ENCODE measurements at regions not wholly inside any gene's neighbourhood (a gene's known extent, or its start where the extent isn't known, plus 50 kb on each side); places are given as distances from the start of the nearest gene placed in this dataset.

- no peak overlapping the region for H3K27ac ChIP-seq (ENCODE audit: low read length)
- H3F3A ChIP-seq (ENCODE audit: insufficient read depth, low read length): no peaks in the 10 kb centered on the region
- TF ChIP-seq, protein P1, sequence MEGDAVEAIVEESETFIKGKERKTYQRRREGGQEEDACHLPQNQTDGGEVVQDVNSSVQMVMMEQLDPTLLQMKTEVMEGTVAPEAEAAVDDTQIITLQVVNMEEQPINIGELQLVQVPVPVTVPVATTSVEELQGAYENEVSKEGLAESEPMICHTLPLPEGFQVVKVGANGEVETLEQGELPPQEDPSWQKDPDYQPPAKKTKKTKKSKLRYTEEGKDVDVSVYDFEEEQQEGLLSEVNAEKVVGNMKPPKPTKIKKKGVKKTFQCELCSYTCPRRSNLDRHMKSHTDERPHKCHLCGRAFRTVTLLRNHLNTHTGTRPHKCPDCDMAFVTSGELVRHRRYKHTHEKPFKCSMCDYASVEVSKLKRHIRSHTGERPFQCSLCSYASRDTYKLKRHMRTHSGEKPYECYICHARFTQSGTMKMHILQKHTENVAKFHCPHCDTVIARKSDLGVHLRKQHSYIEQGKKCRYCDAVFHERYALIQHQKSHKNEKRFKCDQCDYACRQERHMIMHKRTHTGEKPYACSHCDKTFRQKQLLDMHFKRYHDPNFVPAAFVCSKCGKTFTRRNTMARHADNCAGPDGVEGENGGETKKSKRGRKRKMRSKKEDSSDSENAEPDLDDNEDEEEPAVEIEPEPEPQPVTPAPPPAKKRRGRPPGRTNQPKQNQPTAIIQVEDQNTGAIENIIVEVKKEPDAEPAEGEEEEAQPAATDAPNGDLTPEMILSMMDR (IDR thresholded peaks at IDR 0.05; ENCODE audit: low read length): no peak
- no peak for TF ChIP-seq EZH2 (optimal IDR thresholded peaks at IDR 0.05; ENCODE audit: low read depth, low read length)
- no peak for TF ChIP-seq EZH2phosphoT487 (IDR thresholded peaks at IDR 0.05; ENCODE audit: low read length)
- no peak overlapping the region for H2AFZ ChIP-seq (ENCODE audit: low read length)
- H3K4me3 ChIP-seq (ENCODE audit: low read length): no peak overlapping the region
- no peaks in the 10 kb centered on the region for H3K79me2 ChIP-seq (ENCODE audit: low read length)
- no peaks in the 10 kb centered on the region for H3K4me1 ChIP-seq (ENCODE audit: low read length)
- no peaks in the 10 kb centered on the region for H3K27me3 ChIP-seq (replicated peaks; ENCODE audit: insufficient read depth, low read length)
- no peaks in the 10 kb centered on the region for H4K20me1 ChIP-seq (ENCODE audit: insufficient read depth, low read length)
- H3K9me3 ChIP-seq (replicated peaks; ENCODE audit: insufficient read depth, low read length): no peaks in the 10 kb centered on the region
- H3K9me2 ChIP-seq (replicated peaks; ENCODE audit: insufficient read depth, low read length): no peaks in the 10 kb centered on the region
- DNase-seq: no peak
- H3K36me3 ChIP-seq (replicated peaks; ENCODE audit: insufficient read depth, low read length): no peaks in the 10 kb centered on the region
- no peak overlapping the region for H3K4me2 ChIP-seq (ENCODE audit: low read depth, low read length)
- no peak overlapping the region for H3K9ac ChIP-seq (ENCODE audit: low read length)
Observed at GRCh38 chr3:24594161-24594560, 99.5 kb upstream of the THRB start.

- no peaks in the 10 kb centered on the region for H3K36me3 ChIP-seq (replicated peaks; ENCODE audit: insufficient read depth, low read length)
- no peaks in the 10 kb centered on the region for H3K9me2 ChIP-seq (replicated peaks; ENCODE audit: insufficient read depth, low read length)
- no peak overlapping the region for H3K4me2 ChIP-seq (ENCODE audit: low read depth, low read length)
- no peak overlapping the region for H2AFZ ChIP-seq (ENCODE audit: low read length)
- no peak for DNase-seq
- H3K4me3 ChIP-seq (ENCODE audit: low read length): no peak overlapping the region
- H3K9me3 ChIP-seq (replicated peaks; ENCODE audit: insufficient read depth, low read length): no peaks in the 10 kb centered on the region
- no peaks in the 10 kb centered on the region for H4K20me1 ChIP-seq (ENCODE audit: insufficient read depth, low read length)
- H3K27me3 ChIP-seq (replicated peaks; ENCODE audit: insufficient read depth, low read length): no peaks in the 10 kb centered on the region
- TF ChIP-seq EZH2phosphoT487 (IDR thresholded peaks at IDR 0.05; ENCODE audit: low read length) (no peak), EZH2 (optimal IDR thresholded peaks at IDR 0.05; ENCODE audit: low read depth, low read length) (no peak)
- TF ChIP-seq, protein P1 (IDR thresholded peaks at IDR 0.05; ENCODE audit: low read length): no peak
- H3F3A ChIP-seq (ENCODE audit: insufficient read depth, low read length): no peaks in the 10 kb centered on the region
- no peaks in the 10 kb centered on the region for H3K79me2 ChIP-seq (ENCODE audit: low read length)
- H3K27ac ChIP-seq (ENCODE audit: low read length): no peak overlapping the region
- H3K4me1 ChIP-seq (ENCODE audit: low read length): no peaks in the 10 kb centered on the region
- no peak overlapping the region for H3K9ac ChIP-seq (ENCODE audit: low read length)
Observed at GRCh38 chr3:24595796-24596195, 101.1 kb upstream of the THRB start.

DNA sequence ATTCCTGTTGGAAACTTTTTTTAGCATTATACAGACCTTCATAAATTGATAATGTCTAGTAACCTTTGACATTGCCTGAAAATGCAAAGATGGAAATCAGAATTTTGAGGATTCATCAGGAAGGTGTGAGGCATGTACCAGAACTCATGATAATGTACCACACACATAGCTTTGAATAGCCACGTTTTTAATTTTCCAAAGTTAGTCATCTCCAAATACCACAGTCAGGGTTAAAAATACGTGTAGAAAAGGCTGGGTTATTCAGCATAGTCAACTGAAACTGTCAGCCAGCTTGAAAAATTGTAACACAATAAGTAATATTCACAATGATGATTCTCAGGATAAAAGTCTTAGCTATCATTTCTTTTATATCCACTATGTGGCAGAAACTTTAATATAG, 102.0 kb upstream of the THRB start:
- no peak overlapping the region for H3K27ac ChIP-seq (ENCODE audit: low read length)
- H3K79me2 ChIP-seq (ENCODE audit: low read length): no peaks in the 10 kb centered on the region
- H3K27me3 ChIP-seq (replicated peaks; ENCODE audit: insufficient read depth, low read length): no peaks in the 10 kb centered on the region
- H3K9ac ChIP-seq (ENCODE audit: low read length): no peak overlapping the region
- no peaks in the 10 kb centered on the region for H3K9me2 ChIP-seq (replicated peaks; ENCODE audit: insufficient read depth, low read length)
- no peaks in the 10 kb centered on the region for H4K20me1 ChIP-seq (ENCODE audit: insufficient read depth, low read length)
- DNase-seq: no peak
- no peaks in the 10 kb centered on the region for H3K4me1 ChIP-seq (ENCODE audit: low read length)
- H3K36me3 ChIP-seq (replicated peaks; ENCODE audit: insufficient read depth, low read length): no peaks in the 10 kb centered on the region
- no peaks in the 10 kb centered on the region for H3K9me3 ChIP-seq (replicated peaks; ENCODE audit: insufficient read depth, low read length)
- no peak for TF ChIP-seq EZH2 (optimal IDR thresholded peaks at IDR 0.05; ENCODE audit: low read depth, low read length)
- TF ChIP-seq EZH2phosphoT487 (IDR thresholded peaks at IDR 0.05; ENCODE audit: low read length): no peak
- TF ChIP-seq, protein P1 (IDR thresholded peaks at IDR 0.05; ENCODE audit: low read length): no peak
- no peak overlapping the region for H3K4me3 ChIP-seq (ENCODE audit: low read length)
- no peaks in the 10 kb centered on the region for H3F3A ChIP-seq (ENCODE audit: insufficient read depth, low read length)
- no peak overlapping the region for H2AFZ ChIP-seq (ENCODE audit: low read length)
- no peak overlapping the region for H3K4me2 ChIP-seq (ENCODE audit: low read depth, low read length)
